ENCODE measurements at regions not wholly inside any gene's neighbourhood (a gene's known extent, or its start where the extent isn't known, plus 50 kb on each side); places are given as distances from the start of the nearest gene placed in this dataset.

DNA sequence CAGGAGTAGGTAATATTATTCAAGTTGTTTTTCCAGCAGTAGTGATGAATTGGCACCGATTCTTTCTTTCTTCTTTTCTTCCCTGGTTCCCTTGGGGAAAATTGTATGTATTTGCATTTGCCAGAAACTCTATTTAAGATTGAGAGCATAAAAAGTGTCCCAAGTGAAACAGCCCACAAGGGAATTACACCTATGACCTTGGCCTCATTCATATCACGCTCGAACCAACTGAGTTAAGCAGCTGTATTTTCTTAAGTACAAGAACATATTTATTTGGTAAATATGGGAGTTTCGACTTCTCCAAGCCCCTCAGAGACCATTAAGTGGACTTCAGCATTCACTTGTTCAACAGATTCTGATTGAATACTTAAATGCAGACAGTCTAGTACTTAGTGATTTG lies 54.1 kb upstream of the MET start:
- TF ChIP-seq ZNF331 (CRISPR knock-in tag; IDR thresholded peaks at IDR 0.05; ENCODE audit: low read depth), result no peak
- TF ChIP-seq, protein P1, sequence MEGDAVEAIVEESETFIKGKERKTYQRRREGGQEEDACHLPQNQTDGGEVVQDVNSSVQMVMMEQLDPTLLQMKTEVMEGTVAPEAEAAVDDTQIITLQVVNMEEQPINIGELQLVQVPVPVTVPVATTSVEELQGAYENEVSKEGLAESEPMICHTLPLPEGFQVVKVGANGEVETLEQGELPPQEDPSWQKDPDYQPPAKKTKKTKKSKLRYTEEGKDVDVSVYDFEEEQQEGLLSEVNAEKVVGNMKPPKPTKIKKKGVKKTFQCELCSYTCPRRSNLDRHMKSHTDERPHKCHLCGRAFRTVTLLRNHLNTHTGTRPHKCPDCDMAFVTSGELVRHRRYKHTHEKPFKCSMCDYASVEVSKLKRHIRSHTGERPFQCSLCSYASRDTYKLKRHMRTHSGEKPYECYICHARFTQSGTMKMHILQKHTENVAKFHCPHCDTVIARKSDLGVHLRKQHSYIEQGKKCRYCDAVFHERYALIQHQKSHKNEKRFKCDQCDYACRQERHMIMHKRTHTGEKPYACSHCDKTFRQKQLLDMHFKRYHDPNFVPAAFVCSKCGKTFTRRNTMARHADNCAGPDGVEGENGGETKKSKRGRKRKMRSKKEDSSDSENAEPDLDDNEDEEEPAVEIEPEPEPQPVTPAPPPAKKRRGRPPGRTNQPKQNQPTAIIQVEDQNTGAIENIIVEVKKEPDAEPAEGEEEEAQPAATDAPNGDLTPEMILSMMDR (conservative IDR thresholded peaks at IDR 0.05; ENCODE audit: low read depth in 2 of 2), result no peak
- TF ChIP-seq POLR2AphosphoS5 (IDR thresholded peaks at IDR 0.05; ENCODE audit: low read depth), result no peak
- TF ChIP-seq, protein P2, sequence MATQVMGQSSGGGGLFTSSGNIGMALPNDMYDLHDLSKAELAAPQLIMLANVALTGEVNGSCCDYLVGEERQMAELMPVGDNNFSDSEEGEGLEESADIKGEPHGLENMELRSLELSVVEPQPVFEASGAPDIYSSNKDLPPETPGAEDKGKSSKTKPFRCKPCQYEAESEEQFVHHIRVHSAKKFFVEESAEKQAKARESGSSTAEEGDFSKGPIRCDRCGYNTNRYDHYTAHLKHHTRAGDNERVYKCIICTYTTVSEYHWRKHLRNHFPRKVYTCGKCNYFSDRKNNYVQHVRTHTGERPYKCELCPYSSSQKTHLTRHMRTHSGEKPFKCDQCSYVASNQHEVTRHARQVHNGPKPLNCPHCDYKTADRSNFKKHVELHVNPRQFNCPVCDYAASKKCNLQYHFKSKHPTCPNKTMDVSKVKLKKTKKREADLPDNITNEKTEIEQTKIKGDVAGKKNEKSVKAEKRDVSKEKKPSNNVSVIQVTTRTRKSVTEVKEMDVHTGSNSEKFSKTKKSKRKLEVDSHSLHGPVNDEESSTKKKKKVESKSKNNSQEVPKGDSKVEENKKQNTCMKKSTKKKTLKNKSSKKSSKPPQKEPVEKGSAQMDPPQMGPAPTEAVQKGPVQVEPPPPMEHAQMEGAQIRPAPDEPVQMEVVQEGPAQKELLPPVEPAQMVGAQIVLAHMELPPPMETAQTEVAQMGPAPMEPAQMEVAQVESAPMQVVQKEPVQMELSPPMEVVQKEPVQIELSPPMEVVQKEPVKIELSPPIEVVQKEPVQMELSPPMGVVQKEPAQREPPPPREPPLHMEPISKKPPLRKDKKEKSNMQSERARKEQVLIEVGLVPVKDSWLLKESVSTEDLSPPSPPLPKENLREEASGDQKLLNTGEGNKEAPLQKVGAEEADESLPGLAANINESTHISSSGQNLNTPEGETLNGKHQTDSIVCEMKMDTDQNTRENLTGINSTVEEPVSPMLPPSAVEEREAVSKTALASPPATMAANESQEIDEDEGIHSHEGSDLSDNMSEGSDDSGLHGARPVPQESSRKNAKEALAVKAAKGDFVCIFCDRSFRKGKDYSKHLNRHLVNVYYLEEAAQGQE (IDR thresholded peaks at IDR 0.05; ENCODE audit: unreplicated experiment), result no peak
- TF ChIP-seq EZH2 (IDR thresholded peaks at IDR 0.05; ENCODE audit: low read depth, unreplicated experiment), result no peak
- no peak for TF ChIP-seq EZH2phosphoT487 (IDR thresholded peaks at IDR 0.05; ENCODE audit: unreplicated experiment)
- no peak for TF ChIP-seq CREB1 (CRISPR knock-in tag; IDR thresholded peaks at IDR 0.05; ENCODE audit: low read depth)
- no peak for TF ChIP-seq ZNF114 (CRISPR knock-in tag; IDR thresholded peaks at IDR 0.05)
